ENCODE measurements at regions not wholly inside any gene's neighbourhood (a gene's known extent, or its start where the extent isn't known, plus 50 kb on each side); places are given as distances from the start of the nearest gene placed in this dataset.
"Not testable (repeated sequence)": the region's sequence is repeated elsewhere in the genome, so short reads cannot be mapped to it uniquely, and the experiment has no call there.

GRCh38 chr5:44539602-44539919, 150.3 kb upstream of the FGF10 start:
- no peak for TF ChIP-seq CTCF (IDR thresholded peaks at IDR 0.05; ENCODE audit: control insufficient read depth, extremely low read depth, insufficient read depth)
- H3K4me3 ChIP-seq (ENCODE audit: low read depth, low read length), result no peak overlapping the region
- no peak for DNase-seq (ENCODE audit: low read depth)

- no peak for TF ChIP-seq CTCF (IDR thresholded peaks at IDR 0.05; ENCODE audit: control insufficient read depth, extremely low read depth, insufficient read depth)
- H3K4me3 ChIP-seq (ENCODE audit: low read depth, low read length), result no peak overlapping the region
- DNase-seq (ENCODE audit: low read depth), result peak; percentile 79
Observed at GRCh38 chr5:44538797-44539601, 149.8 kb upstream of the FGF10 start.

GRCh38 chr5:44536650-44537260, 147.5 kb upstream of the FGF10 start:
- no peak overlapping the region for H3K4me3 ChIP-seq (ENCODE audit: low read depth, low read length)
- TF ChIP-seq CTCF (IDR thresholded peaks at IDR 0.05; ENCODE audit: control insufficient read depth, extremely low read depth, insufficient read depth), result peak; percentile 74
- DNase-seq (ENCODE audit: low read depth), result peak; percentile 25

- no peak for DNase-seq (ENCODE audit: low read depth)
- no peak for TF ChIP-seq CTCF (IDR thresholded peaks at IDR 0.05; ENCODE audit: control insufficient read depth, extremely low read depth, insufficient read depth)
- H3K4me3 ChIP-seq (ENCODE audit: low read depth, low read length), result no peak overlapping the region
Observed at GRCh38 chr5:44535621-44536020, 146.4 kb upstream of the FGF10 start.

GRCh38 chr5:44532981-44533380, 143.8 kb upstream of the FGF10 start:
- H3K4me3 ChIP-seq (ENCODE audit: low read depth, low read length), result no peak overlapping the region
- DNase-seq (ENCODE audit: low read depth), result no peak
- TF ChIP-seq CTCF (IDR thresholded peaks at IDR 0.05; ENCODE audit: control insufficient read depth, extremely low read depth, insufficient read depth), result no peak

GRCh38 chr5:44531756-44532155, 142.5 kb upstream of the FGF10 start:
- H3K4me3 ChIP-seq (ENCODE audit: low read depth, low read length); DNase-seq (ENCODE audit: low read depth): not testable (repeated sequence)

GRCh38 chr5:44530783-44531182, 141.6 kb upstream of the FGF10 start:
- not testable (repeated sequence) for H3K4me3 ChIP-seq (ENCODE audit: low read depth, low read length); DNase-seq (ENCODE audit: low read depth)

- no peak for TF ChIP-seq CTCF (IDR thresholded peaks at IDR 0.05; ENCODE audit: control insufficient read depth, extremely low read depth, insufficient read depth)
- no peak overlapping the region for H3K4me3 ChIP-seq (ENCODE audit: low read depth, low read length)
- no peak for DNase-seq (ENCODE audit: low read depth)
Observed at GRCh38 chr5:44511596-44511995, 122.4 kb upstream of the FGF10 start.

Measured in LNCaP clone FGC (cell line).